NCI-H226 (cell line): ENCODE measurements at regions not wholly inside any gene's neighbourhood (a gene's known extent, or its start where the extent isn't known, plus 50 kb on each side); places are given as distances from the start of the nearest gene placed in this dataset.
"Not testable (repeated sequence)": the region's sequence is repeated elsewhere in the genome, so short reads cannot be mapped to it uniquely, and the experiment has no call there.

Experiments used
- DNase-seq: peaks from one replicate; pipeline ENCODE4 v3.0.0-alpha.2; 2015

GRCh38 chr15:96180087-96180748 lies 150.3 kb upstream of the NR2F2 start:
- DNase-seq = no peak

DNA sequence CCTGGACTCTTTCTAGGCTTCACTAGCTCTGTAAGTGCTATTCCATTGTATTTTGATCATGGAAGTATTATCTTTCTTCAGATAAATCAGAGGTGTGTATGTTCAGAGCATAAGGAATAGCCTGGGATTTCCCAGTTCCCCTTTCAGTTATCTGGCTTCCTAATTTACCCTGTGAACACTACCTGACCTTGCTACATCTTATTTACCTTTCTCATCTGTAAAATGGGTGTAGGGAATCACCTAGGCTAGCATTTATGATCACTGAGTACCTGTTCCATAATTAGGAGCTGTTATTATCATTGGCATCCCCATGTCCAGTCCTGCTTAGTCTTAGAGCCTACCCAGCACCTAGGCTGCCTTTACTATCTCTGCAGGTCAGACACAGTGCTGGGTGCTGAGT lies 149.3 kb upstream of the NR2F2 start:
- no peak for DNase-seq

DNA sequence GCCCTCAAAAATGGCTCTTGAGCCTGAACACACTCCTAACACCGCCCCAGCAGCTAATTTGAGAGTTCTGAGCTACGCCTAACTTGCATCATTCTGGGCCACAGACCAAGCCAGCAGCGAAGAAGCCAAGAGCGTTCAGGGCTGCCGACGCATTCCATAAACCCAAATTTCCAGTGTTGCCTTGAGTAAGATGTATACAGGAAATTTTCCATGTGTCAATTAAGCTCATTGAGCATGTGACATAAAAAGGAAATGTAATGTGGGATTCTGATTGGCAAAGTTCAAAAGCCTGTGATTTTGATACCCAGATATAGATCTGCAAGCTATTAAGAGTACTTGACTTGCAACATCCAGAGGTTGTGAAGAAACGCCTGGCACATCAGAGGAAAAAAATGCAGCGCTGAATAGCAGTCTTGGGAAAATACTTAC lies 148.6 kb upstream of the NR2F2 start:
- DNase-seq = peak; percentile 75

GRCh38 chr15:96182736-96183513 lies 147.6 kb upstream of the NR2F2 start:
- no peak for DNase-seq

- no peak for DNase-seq
These were observed 147.0 kb upstream of the NR2F2 start for GRCh38 chr15:96183514-96183850.

- no peak for DNase-seq
These were observed 146.6 kb upstream of the NR2F2 start for GRCh38 chr15:96183867-96184266.

DNA sequence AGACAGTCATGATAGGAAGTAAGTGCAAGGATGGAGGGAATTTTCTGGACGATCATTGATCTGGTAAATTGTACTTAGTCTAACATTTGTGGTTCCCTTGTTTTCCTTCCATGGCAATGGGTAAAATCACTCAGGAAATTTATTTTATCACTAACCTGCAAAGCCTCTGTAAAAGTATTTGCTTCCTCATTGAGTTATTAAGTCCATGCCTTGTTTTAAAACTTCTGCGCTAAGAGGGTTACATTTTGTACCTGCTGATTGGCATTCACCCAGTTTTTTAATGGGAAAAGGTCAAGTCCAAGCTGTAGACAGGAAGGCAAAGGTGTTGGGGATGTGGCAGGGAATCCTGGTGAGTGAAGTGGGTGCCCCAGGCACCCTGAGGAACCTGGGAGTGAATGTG lies 146.2 kb upstream of the NR2F2 start:
- DNase-seq = no peak

GRCh38 chr15:96186105-96186504 lies 144.4 kb upstream of the NR2F2 start:
- DNase-seq = no peak

DNA sequence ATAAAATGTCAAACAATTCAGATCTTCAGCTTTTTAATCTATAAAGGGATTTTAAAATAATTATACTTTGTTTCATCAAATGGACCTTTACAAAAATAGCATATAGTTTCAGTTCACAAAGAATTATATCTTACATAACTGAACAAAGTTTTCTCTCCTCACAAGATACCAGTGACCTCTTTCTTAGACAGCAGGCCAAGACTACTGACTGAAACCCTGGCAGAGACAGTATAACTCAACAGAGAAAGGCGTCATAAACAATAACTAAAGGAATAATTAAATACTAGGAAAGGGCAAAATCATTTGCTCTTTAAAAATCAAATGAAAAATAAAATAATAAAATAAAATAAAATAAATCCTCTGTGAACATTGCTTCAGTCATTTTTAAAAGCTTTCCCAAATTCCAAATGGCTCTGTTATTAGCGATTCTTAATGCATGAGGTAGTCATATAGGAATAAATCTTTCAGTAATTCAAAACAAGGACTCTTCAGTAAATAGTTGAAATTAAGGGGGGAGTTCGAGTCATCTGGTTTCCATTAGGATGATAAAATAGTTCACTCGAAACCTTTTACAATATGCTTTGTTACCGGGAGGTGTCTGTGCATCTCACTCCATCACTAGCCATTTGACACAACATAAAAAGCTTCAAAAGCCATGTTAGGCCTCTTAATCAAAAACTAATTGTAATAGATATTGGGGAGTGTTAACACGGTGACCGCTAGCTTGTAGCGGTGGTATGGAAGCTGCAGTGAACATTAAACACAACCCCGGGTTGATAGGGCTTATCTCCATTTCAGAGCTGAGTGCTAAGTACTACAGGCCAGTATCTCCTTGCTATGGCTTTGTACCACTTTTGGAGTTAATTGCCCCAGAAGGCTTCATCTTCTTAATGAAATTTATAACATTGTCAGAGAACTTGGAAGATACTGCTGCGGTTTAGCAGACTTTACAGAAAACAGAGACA lies 142.9 kb upstream of the NR2F2 start:
- no peak for DNase-seq

DNA sequence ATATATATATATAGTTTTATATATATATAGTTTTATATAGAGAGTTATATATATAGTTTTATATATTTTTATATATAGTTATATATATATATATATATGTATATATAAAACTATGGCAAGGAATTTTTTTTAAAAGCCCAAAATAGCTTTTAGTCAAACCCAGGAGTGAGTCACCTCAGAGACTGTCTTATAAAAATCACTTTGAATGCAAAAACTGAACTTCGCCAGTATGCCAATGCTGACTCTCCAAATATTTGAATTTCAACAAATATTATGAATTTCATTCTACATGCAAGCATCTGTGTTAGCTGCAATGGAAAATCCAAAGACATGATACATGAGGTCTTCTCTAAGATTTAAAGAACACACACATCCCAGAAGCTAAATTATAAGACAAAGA lies 132.8 kb upstream of the NR2F2 start:
- no peak for DNase-seq

GRCh38 chr15:96199111-96199510 lies 131.4 kb upstream of the NR2F2 start:
- no peak for DNase-seq

DNA sequence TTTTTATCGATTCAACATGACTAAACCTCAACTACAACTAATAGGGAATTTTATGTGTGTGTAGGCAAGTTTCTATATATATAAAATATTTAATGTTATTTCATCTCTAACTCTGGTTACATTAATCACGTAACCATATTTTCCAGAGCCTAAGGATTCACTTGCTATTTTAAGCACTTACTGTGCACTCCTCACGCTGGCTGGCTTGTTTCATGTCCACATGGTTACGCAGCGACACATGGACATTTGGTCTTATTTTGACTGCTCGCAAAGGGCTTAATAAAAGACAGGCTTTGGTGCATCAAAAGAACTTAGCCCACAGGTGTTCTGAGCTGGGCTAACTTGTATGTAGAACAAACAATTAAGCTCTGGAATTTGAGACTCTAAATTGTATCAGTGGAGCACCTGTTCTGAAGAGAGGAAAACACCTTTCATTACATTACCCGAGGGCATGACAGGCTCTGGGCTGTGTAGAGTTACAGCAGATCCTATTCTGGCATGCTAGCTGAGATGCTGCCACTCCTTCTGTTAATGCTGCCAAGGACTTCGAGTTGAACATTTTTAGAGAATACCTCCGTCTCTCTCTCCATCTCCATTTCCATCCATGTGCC lies 130.0 kb upstream of the NR2F2 start:
- DNase-seq = no peak

DNA sequence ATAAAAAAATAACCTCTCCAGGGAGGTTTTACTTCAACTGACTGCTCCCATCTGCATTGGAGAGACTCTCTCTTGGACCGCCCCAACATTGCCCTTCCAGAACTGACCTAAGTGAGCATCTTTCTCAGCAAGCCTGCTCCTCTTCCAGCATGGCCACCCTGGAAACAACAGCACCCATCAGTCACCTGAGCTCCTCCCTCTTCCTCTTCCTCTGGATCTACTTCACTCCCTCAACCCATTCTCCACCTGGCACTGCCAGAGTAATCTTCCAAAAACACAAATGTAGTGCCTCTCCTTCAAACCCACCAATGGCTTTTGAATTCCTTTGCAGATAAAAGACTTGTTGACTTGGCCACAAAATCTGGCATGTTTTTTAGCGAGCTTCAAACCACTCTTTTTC lies 128.8 kb upstream of the NR2F2 start:
- DNase-seq = no peak

DNA sequence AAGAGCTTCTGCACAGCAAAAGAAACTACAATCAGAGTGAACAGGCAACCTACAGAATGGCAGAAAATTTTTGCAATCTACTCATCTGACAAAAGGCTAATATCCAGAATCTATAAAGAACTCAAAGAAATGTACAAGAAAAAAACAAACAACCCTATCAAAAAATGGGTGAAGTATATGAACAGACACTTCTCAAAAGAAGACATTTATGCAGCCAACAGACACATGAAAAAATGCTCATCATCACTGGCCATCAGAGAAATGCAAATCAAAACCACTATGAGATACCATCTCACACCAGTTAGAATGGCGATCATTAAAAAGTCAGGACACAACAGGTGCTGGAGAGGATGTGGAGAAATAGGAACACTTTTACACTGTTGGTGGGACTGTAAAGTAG lies 124.9 kb upstream of the NR2F2 start:
- not testable (repeated sequence) for DNase-seq

DNA sequence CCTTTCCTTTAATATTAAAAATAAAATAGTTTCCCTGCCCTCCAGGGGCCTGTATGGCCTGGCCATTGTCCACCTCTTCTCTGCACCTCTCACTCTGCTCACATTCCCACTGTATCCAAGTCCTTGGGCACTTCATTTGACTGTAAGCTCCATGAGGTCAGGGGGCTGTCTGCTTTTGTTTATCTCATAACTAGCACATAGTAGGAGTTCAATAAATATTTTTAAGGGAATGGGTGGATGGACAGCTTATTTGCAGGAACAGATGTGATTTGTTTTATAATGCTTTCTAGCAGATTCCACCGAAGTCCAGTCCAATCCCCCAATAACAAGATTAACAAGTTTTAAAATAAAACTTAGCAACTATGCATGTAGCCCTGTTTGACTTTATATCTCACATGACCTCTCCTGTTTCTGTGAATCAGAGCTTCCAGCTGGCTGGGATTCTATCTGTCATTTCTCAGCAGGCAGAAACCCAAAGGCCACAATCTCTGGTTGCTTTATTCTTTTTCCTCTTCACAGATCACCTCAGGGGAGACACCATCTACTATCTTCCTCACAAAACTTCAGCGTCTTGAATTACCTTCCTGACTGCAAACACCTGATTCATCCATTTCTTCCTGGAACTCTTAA lies 123.0 kb upstream of the NR2F2 start:
- DNase-seq = no peak

- no peak for DNase-seq
These were observed 121.2 kb upstream of the NR2F2 start for GRCh38 chr15:96209285-96209735.

GRCh38 chr15:96213045-96213444 lies 117.5 kb upstream of the NR2F2 start:
- DNase-seq = no peak

DNA sequence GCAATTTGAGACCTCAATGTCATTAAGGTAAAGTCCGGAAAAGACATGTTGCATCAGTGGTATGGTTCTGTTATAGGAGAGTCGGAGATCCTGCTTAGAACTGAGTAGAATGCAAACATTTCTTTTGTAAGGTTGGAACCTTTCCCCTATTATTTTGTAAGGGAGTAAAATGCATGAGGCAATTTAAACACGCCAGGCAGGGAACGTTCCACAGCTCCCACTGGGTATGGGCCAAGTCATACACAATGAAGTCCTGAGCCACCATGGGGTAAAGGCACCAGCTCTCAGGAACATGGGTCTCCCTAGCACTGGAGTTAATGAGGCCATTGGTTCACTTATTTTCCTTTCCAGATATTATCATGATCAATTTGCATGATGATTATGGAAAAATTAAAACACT lies 116.6 kb upstream of the NR2F2 start:
- no peak for DNase-seq

DNA sequence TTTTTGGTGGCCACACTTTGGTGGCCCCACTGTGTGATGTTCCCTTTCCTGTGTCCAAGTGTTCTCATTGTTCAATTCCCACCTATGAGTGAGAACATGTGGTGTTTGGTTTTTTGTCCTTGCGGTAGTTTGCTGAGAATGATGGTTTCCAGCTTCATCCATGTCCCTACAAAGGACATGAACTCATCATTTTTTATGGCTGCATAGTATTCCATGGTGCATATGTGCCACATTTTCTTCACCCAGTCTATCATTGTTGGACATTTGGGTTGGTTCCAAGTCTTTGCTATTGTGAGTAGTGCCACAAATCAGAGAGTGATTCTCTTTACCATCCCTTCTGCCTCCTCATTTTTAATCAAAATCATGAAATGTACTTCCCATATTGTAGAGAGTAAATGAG lies 114.0 kb upstream of the NR2F2 start:
- DNase-seq = not testable (repeated sequence)

DNA sequence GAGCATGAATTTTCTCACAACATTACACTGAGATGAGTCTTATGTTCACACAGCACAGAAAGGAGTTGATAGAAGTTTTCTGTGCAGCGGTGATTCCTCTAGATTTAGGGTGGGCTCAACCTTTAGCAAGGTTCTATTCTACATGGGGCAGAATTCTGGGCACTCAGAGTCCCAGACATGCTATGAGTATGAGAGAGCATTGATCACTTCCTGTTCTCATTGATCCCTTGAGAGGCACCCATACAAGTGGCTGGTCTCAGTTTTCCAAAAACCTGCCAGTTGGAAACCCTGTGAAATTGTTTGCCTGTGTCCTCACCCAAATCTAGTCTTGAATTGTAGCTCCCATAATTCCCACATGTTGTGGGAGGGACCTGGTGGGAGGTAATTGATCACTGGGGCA lies 112.5 kb upstream of the NR2F2 start:
- DNase-seq = no peak

DNA sequence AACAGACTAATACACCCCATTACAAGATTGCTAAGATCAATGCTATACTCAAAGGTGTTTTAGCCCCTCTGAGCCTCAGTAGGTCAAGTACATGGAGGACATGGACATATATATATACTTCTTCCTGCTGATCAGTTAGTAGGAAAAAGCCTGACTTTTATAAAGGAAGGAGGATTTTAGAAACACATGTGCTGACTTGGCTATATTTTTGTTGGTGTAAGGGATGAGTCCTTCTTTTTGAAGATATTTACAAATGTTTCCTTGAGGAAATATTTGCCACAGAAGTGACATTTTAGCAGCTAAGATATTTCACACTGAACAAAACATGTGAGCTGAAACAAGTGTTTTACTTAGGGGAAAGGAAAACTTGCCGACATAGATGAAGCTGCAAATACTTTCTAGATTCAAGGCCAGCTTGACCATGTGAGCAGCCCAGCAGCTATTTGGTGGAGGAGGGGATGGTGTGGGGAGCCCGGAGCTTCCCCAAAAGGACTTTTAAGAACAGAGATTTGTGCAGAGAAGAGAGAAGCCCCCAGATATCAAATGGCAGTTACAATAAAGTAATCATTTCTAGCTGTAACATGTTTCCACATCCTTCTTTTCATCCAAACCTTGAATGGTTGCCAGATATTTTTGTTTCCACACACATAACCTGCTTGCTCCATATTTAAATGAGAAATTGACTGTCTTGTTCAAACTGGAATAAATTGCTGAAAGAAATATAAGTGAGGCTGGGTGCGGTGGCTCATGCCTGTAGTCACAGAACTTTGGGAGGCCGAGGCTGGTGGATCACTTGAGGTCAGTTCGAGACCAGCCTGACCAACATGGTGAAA lies 111.7 kb upstream of the NR2F2 start:
- DNase-seq = no peak

- no peak for DNase-seq
These were observed 110.8 kb upstream of the NR2F2 start for GRCh38 chr15:96219681-96220080.
